ENCODE measurements at regions not wholly inside any gene's neighbourhood (a gene's known extent, or its start where the extent isn't known, plus 50 kb on each side); places are given as distances from the start of the nearest gene placed in this dataset.
"Not testable (repeated sequence)": the region's sequence is repeated elsewhere in the genome, so short reads cannot be mapped to it uniquely, and the experiment has no call there.

- Histone ChIP-seq H3K27ac (ENCODE audit: low read depth, low read length) (no peak overlapping the region), H3K79me2 (ENCODE audit: control insufficient read depth, low read length) (no peaks in the 10 kb centered on the region), H3K4me1 (ENCODE audit: control insufficient read depth, low read length) (peaks cover 11% of the 10 kb centered on the region), H3F3A (ENCODE audit: control insufficient read depth, insufficient read depth) (no peaks in the 10 kb centered on the region), H3K9me3 (ENCODE audit: control insufficient read depth, insufficient read depth, low read length) (no peaks in the 10 kb centered on the region), H3K27me3 (ENCODE audit: control insufficient read depth, low read length) (no peaks in the 10 kb centered on the region; the same call in 1 of the 2 replicates), H3K4me3 (ENCODE audit: low read length) (no peak overlapping the region), H3K4me2 (ENCODE audit: low read length) (no peak overlapping the region), H4K20me1 (ENCODE audit: control insufficient read depth, insufficient read depth, low read depth, low read length) (no peaks in the 10 kb centered on the region), H3K9me2 (replicated peaks; ENCODE audit: control insufficient read depth, low read length) (no peaks in the 10 kb centered on the region), H3K36me3 (ENCODE audit: control insufficient read depth, low read length) (no peaks in the 10 kb centered on the region)
- TF ChIP-seq CTCF (IDR thresholded peaks at IDR 0.05; ENCODE audit: low read depth, low read length, poor library complexity, severe bottlenecking) (no peak), EZH2phosphoT487 (IDR thresholded peaks at IDR 0.05; ENCODE audit: borderline replicate concordance, low read length) (no peak)
Measured at GRCh38 chr2:111537078-111537655, 346.8 kb downstream of the ANAPC1 start.

GRCh38 chr2:111539991-111540390 is 344.0 kb downstream of the ANAPC1 start:
- H4K20me1 ChIP-seq (ENCODE audit: control insufficient read depth, insufficient read depth, low read depth, low read length); H3K4me1 ChIP-seq (ENCODE audit: control insufficient read depth, low read length); H3K4me2 ChIP-seq (ENCODE audit: low read length); H3F3A ChIP-seq (ENCODE audit: control insufficient read depth, insufficient read depth); H3K79me2 ChIP-seq (ENCODE audit: control insufficient read depth, low read length); H3K4me3 ChIP-seq (ENCODE audit: low read length); H3K9me2 ChIP-seq (replicated peaks; ENCODE audit: control insufficient read depth, low read length); H3K9me3 ChIP-seq (ENCODE audit: control insufficient read depth, insufficient read depth, low read length); H3K27me3 ChIP-seq (ENCODE audit: control insufficient read depth, low read length); H3K36me3 ChIP-seq (ENCODE audit: control insufficient read depth, low read length); H3K27ac ChIP-seq (ENCODE audit: low read depth, low read length): not testable (repeated sequence)

- not testable (repeated sequence) for H3F3A ChIP-seq (ENCODE audit: control insufficient read depth, insufficient read depth); H3K9me2 ChIP-seq (replicated peaks; ENCODE audit: control insufficient read depth, low read length); H4K20me1 ChIP-seq (ENCODE audit: control insufficient read depth, insufficient read depth, low read depth, low read length); H3K79me2 ChIP-seq (ENCODE audit: control insufficient read depth, low read length); H3K27ac ChIP-seq (ENCODE audit: low read depth, low read length); H3K9me3 ChIP-seq (ENCODE audit: control insufficient read depth, insufficient read depth, low read length); H3K27me3 ChIP-seq (ENCODE audit: control insufficient read depth, low read length); H3K4me3 ChIP-seq (ENCODE audit: low read length); H3K36me3 ChIP-seq (ENCODE audit: control insufficient read depth, low read length); H3K4me2 ChIP-seq (ENCODE audit: low read length)
- H3K4me1 ChIP-seq (ENCODE audit: control insufficient read depth, low read length): peaks cover 11% of the 10 kb centered on the region
Measured at GRCh38 chr2:111542120-111542774, 341.7 kb downstream of the ANAPC1 start.

- H3K9me2 ChIP-seq (replicated peaks; ENCODE audit: control insufficient read depth, low read length); H3F3A ChIP-seq (ENCODE audit: control insufficient read depth, insufficient read depth); H3K9me3 ChIP-seq (ENCODE audit: control insufficient read depth, insufficient read depth, low read length); H3K4me2 ChIP-seq (ENCODE audit: low read length); H3K79me2 ChIP-seq (ENCODE audit: control insufficient read depth, low read length); H3K4me3 ChIP-seq (ENCODE audit: low read length); H3K27me3 ChIP-seq (ENCODE audit: control insufficient read depth, low read length); H4K20me1 ChIP-seq (ENCODE audit: control insufficient read depth, insufficient read depth, low read depth, low read length); H3K27ac ChIP-seq (ENCODE audit: low read depth, low read length); H3K36me3 ChIP-seq (ENCODE audit: control insufficient read depth, low read length): not testable (repeated sequence)
- H3K4me1 ChIP-seq (ENCODE audit: control insufficient read depth, low read length): peaks cover 17% of the 10 kb centered on the region
Measured at GRCh38 chr2:111544006-111544405, 340.0 kb downstream of the ANAPC1 start.

GRCh38 chr2:111545723-111546431 is 338.1 kb downstream of the ANAPC1 start:
- not testable (repeated sequence) for H3K36me3 ChIP-seq (ENCODE audit: control insufficient read depth, low read length); H3K9me2 ChIP-seq (replicated peaks; ENCODE audit: control insufficient read depth, low read length); H4K20me1 ChIP-seq (ENCODE audit: control insufficient read depth, insufficient read depth, low read depth, low read length); H3K9me3 ChIP-seq (ENCODE audit: control insufficient read depth, insufficient read depth, low read length); H3K79me2 ChIP-seq (ENCODE audit: control insufficient read depth, low read length); H3K27me3 ChIP-seq (ENCODE audit: control insufficient read depth, low read length); H3F3A ChIP-seq (ENCODE audit: control insufficient read depth, insufficient read depth)
- H3K4me2 ChIP-seq (ENCODE audit: low read length): peak overlapping the region; percentile 46
- peak overlapping the region; percentile 42; the same call in 1 of the 2 replicates for H3K4me3 ChIP-seq (ENCODE audit: low read length)
- H3K27ac ChIP-seq (ENCODE audit: low read depth, low read length): peak overlapping the region; percentile 49; the same call in 1 of the 2 replicates
- H3K4me1 ChIP-seq (ENCODE audit: control insufficient read depth, low read length): peaks cover 17% of the 10 kb centered on the region

GRCh38 chr2:111546578-111546977 is 337.4 kb downstream of the ANAPC1 start:
- H3K4me1 ChIP-seq (ENCODE audit: control insufficient read depth, low read length): peaks cover 17% of the 10 kb centered on the region
- H3K27me3 ChIP-seq (ENCODE audit: control insufficient read depth, low read length); H3K9me3 ChIP-seq (ENCODE audit: control insufficient read depth, insufficient read depth, low read length); H3K79me2 ChIP-seq (ENCODE audit: control insufficient read depth, low read length); H3K9me2 ChIP-seq (replicated peaks; ENCODE audit: control insufficient read depth, low read length); H4K20me1 ChIP-seq (ENCODE audit: control insufficient read depth, insufficient read depth, low read depth, low read length); H3F3A ChIP-seq (ENCODE audit: control insufficient read depth, insufficient read depth); H3K36me3 ChIP-seq (ENCODE audit: control insufficient read depth, low read length): not testable (repeated sequence)
- H3K4me2 ChIP-seq (ENCODE audit: low read length): peak overlapping the region; percentile 46
- H3K4me3 ChIP-seq (ENCODE audit: low read length): peak overlapping the region; percentile 42; the same call in 1 of the 2 replicates
- H3K27ac ChIP-seq (ENCODE audit: low read depth, low read length): peak overlapping the region; percentile 49; the same call in 1 of the 2 replicates

GRCh38 chr2:111549174-111549573 is 334.8 kb downstream of the ANAPC1 start:
- not testable (repeated sequence) for H3K9me2 ChIP-seq (replicated peaks; ENCODE audit: control insufficient read depth, low read length); H3K4me2 ChIP-seq (ENCODE audit: low read length); H3K9me3 ChIP-seq (ENCODE audit: control insufficient read depth, insufficient read depth, low read length); H3K4me3 ChIP-seq (ENCODE audit: low read length); H3K36me3 ChIP-seq (ENCODE audit: control insufficient read depth, low read length); H3K79me2 ChIP-seq (ENCODE audit: control insufficient read depth, low read length); H4K20me1 ChIP-seq (ENCODE audit: control insufficient read depth, insufficient read depth, low read depth, low read length); H3K27me3 ChIP-seq (ENCODE audit: control insufficient read depth, low read length); H3F3A ChIP-seq (ENCODE audit: control insufficient read depth, insufficient read depth); H3K27ac ChIP-seq (ENCODE audit: low read depth, low read length)
- H3K4me1 ChIP-seq (ENCODE audit: control insufficient read depth, low read length): peaks cover 17% of the 10 kb centered on the region

All from DOHH2 (cell line).